HepG2 (cell line): ENCODE measurements at regions not wholly inside any gene's neighbourhood (a gene's known extent, or its start where the extent isn't known, plus 50 kb on each side); places are given as distances from the start of the nearest gene placed in this dataset.

Experiments used
- ATAC-seq: fragments of 200-7000 bp; cut with Tn5 transposase; 3 replicates; pipeline ENCODE4 v1.9.1; 2020; ENCODE audit warnings: mild to moderate bottlenecking, moderate library complexity
- BruUV-seq: library from RNA; stranded (reverse); fragments of 400-500 nt; replicated peaks from 2 replicates; lab custom pipeline; 2021; lab: Mats Ljungman, UMichigan
- CTCF ChIA-PET: fragments of 300-600 bp; formaldehyde crosslinking; extraction: SDS; loops from one replicate; lab custom pipeline; 2021; ENCODE audit warnings: low total read pairs, inconsistent platforms, low intra/inter-chr PET ratio; lab: Yijun Ruan, JAX
- POLR2A ChIA-PET: fragments of 350-600 bp; sonication (Branson Sonifier 250); formaldehyde crosslinking; loops from one replicate; lab custom pipeline; 2020; ENCODE audit warnings: antibody characterized with exemption, inconsistent platforms; lab: Yijun Ruan, JAX
- DNase-seq: peaks from one replicate; pipeline ENCODE4 v3.0.0-alpha.2; 2015; ENCODE audit warnings: low spot score
- FAIRE-seq: peaks from 3 replicates; lab custom pipeline; 2011; peaks lifted over from hg19 to GRCh38; lab: Jason Lieb, UNC
- H2AFZ ChIP-seq: one replicate; pipeline ENCODE4 v1.6.1; 2011; ENCODE audit warnings: low read length, inconsistent platforms
- H3K27ac ChIP-seq: fragments of 300-600 bp; 3 replicates; pipeline ENCODE4 v1.8.0; 2011; ENCODE audit warnings: mixed run types, mild to moderate bottlenecking, mixed read lengths, low read length, inconsistent platforms; ENCODE audit not compliant: insufficient read depth; ENCODE audit errors: extremely low read length
- H3K27me3 ChIP-seq, 2 experiments: fragments of 200-600 bp in 1 of 2; 2 replicates in 1 of 2; 3 replicates in 1 of 2; pipeline versions ENCODE4 v1.6.0 to v1.8.0; 2011; ENCODE audit warnings: low read length in 2 of 2, mild to moderate bottlenecking in 2 of 2, moderate library complexity in 2 of 2, inconsistent platforms in 1 of 2; ENCODE audit not compliant: insufficient read depth in 2 of 2, control insufficient read depth in 1 of 2
- H3K36me3 ChIP-seq, 2 experiments: fragments of 200-600 bp in 1 of 2; replicated peaks in 1 of 2; 2 replicates in 1 of 2; 3 replicates in 1 of 2; pipeline versions ENCODE4 v1.5.1 to v1.8.0; 2011; ENCODE audit warnings: low read length in 2 of 2, inconsistent platforms in 1 of 2; ENCODE audit not compliant: insufficient read depth in 2 of 2, control insufficient read depth in 1 of 2
- H3K4me1 ChIP-seq: 2 replicates; pipeline ENCODE4 v1.5.1; 2012; ENCODE audit warnings: low read length, inconsistent platforms; ENCODE audit not compliant: insufficient read depth
- H3K4me2 ChIP-seq: 2 replicates; pipeline ENCODE4 v1.6.0; 2011; ENCODE audit warnings: low read depth, low read length, inconsistent platforms
- H3K4me3 ChIP-seq, 3 experiments: fragments of 200-600 bp in 1 of 3; sonication (generic), shearing (Covaris generic) in 1 of 3; replicated peaks in 1 of 3; 2 replicates each; pipeline ENCODE4 v1.5.1; 2011 to 2016; ENCODE audit warnings: low read length in 3 of 3, inconsistent platforms in 2 of 3, low read depth in 2 of 3, mild to moderate bottlenecking in 2 of 3, control low read depth in 1 of 3, mixed read lengths in 1 of 3; ENCODE audit not compliant: insufficient read depth in 1 of 3
- H3K79me2 ChIP-seq: one replicate; pipeline ENCODE4 v1.6.1; 2011; ENCODE audit warnings: low read length, inconsistent platforms; ENCODE audit not compliant: insufficient read depth
- H3K9ac ChIP-seq: 2 replicates; pipeline ENCODE4 v1.6.0; 2011; ENCODE audit warnings: mild to moderate bottlenecking, low read depth, low read length, inconsistent platforms; ENCODE audit not compliant: insufficient read depth
- H3K9me3 ChIP-seq: 2 replicates; pipeline ENCODE4 v1.5.1; 2012; ENCODE audit warnings: mild to moderate bottlenecking, low read length
- H4K20me1 ChIP-seq: 2 replicates; pipeline ENCODE4 v1.6.0; 2011; ENCODE audit warnings: inconsistent platforms, mild to moderate bottlenecking, low read length, moderate library complexity; ENCODE audit not compliant: insufficient read depth
- DNMT1 ChIP-seq: sonication (generic); formaldehyde crosslinking; IDR thresholded peaks from 2 replicates; pipeline ENCODE4 v1.5.1; 2020; ENCODE audit warnings: mild to moderate bottlenecking, missing genetic modification reagents
- GATAD2A ChIP-seq: IDR thresholded peaks from 2 replicates; pipeline ENCODE4 v1.6.1; 2016
- IRX3 ChIP-seq: sonication (generic); formaldehyde crosslinking; IDR thresholded peaks from 2 replicates; pipeline ENCODE4 v1.8.1; 2023; ENCODE audit warnings: mild to moderate bottlenecking, low read depth, missing genetic modification reagents, borderline replicate concordance
- MATR3 ChIP-seq: sonication (generic); formaldehyde crosslinking; IDR thresholded peaks from 2 replicates; pipeline ENCODE4 v1.4.0; 2020; ENCODE audit warnings: missing genetic modification reagents
- MBD4 ChIP-seq: IDR thresholded peaks from 2 replicates; pipeline ENCODE4 v1.6.1; 2012; ENCODE audit warnings: low read length, inconsistent platforms, borderline replicate concordance
- MED8 ChIP-seq: sonication (generic); formaldehyde crosslinking; IDR thresholded peaks from 2 replicates; pipeline ENCODE4 v1.8.1; 2023; ENCODE audit warnings: mild to moderate bottlenecking, missing genetic modification reagents; ENCODE audit not compliant: insufficient replicate concordance
- MLLT10 ChIP-seq: sonication (generic); formaldehyde crosslinking; IDR thresholded peaks from 2 replicates; pipeline ENCODE4 v1.4.0; 2020; ENCODE audit warnings: missing genetic modification reagents
- NFE2L1 ChIP-seq: sonication (generic); formaldehyde crosslinking; IDR thresholded peaks from 2 replicates; pipeline ENCODE4 v1.4.0; 2020; ENCODE audit warnings: missing genetic modification reagents, mild to moderate bottlenecking, borderline replicate concordance
- RNF2 ChIP-seq: fragments of 450-650 bp; conservative IDR thresholded peaks from 2 replicates; pipeline ENCODE4 v1.6.1; 2016; ENCODE audit warnings: low read depth
- TCF7 ChIP-seq: sonication (generic); IDR thresholded peaks from 2 replicates; pipeline ENCODE4 v1.6.1; 2016; ENCODE audit warnings: antibody characterized with exemption, low read depth
- ZFX ChIP-seq: sonication (generic); formaldehyde crosslinking; IDR thresholded peaks from 2 replicates; pipeline ENCODE4 v1.4.0; 2020; ENCODE audit warnings: mild to moderate bottlenecking, low read depth, missing genetic modification reagents, moderate library complexity
- ZNF232 ChIP-seq: sonication (generic); formaldehyde crosslinking; IDR thresholded peaks from 2 replicates; pipeline ENCODE4 v1.4.0; 2020; ENCODE audit warnings: missing genetic modification reagents, borderline replicate concordance
- ZNF251 ChIP-seq: sonication (generic); formaldehyde crosslinking; IDR thresholded peaks from 2 replicates; pipeline ENCODE4 v1.9.0; 2021; ENCODE audit warnings: mild to moderate bottlenecking, missing genetic modification reagents
- ZNF773 ChIP-seq: sonication (generic); formaldehyde crosslinking; IDR thresholded peaks from 2 replicates; pipeline ENCODE4 v1.4.0; 2020; ENCODE audit warnings: missing genetic modification reagents, borderline replicate concordance
- ZNF775 ChIP-seq: sonication (generic); formaldehyde crosslinking; IDR thresholded peaks from 2 replicates; pipeline ENCODE4 v1.4.0; 2020; ENCODE audit warnings: missing genetic modification reagents, mild to moderate bottlenecking, moderate library complexity, borderline replicate concordance
- in situ Hi-C: cut with HindIII; loops from 2 replicates; pipeline ENCODE4 v1.10.0; 2017; ENCODE audit warnings: low pct_unique_long_range_greater_than_20kb; ENCODE audit not compliant: extremely low pct_ligation_motif_present
- intact Hi-C: fragments of 100-400 bp; cut with micrococcal nuclease; formaldehyde crosslinking; loops from one replicate; pipeline ENCODE4 v1.10.0; 2022; ENCODE audit not compliant: unreplicated experiment
- TF ChIP-seq, protein P1 (sequence below): fragments of 450-650 bp; IDR thresholded peaks from 2 replicates; pipeline ENCODE4 v1.6.1; 2016
- TF ChIP-seq, protein P2 (sequence below): sonication (generic); formaldehyde crosslinking; IDR thresholded peaks from 2 replicates; pipeline ENCODE4 v1.4.0; 2020; ENCODE audit warnings: missing genetic modification reagents
- TF ChIP-seq, protein P3 (sequence below): sonication (generic); formaldehyde crosslinking; IDR thresholded peaks from 2 replicates; pipeline ENCODE4 v1.4.0; 2020; ENCODE audit warnings: mild to moderate bottlenecking, missing genetic modification reagents
- TF ChIP-seq, protein P4 (sequence below): IDR thresholded peaks from 2 replicates; pipeline ENCODE4 v1.6.1; 2016; ENCODE audit warnings: mild to moderate bottlenecking, missing biosample characterization, missing genetic modification reagents

GRCh38 chr14:55867311-55867710 lies 250.9 kb upstream of the PELI2 start:
- H3K4me1 ChIP-seq = no peaks in the 10 kb centered on the region
- H3K9me3 ChIP-seq = peaks cover 9% of the 10 kb centered on the region
- in situ Hi-C loops = no loop called here
- intact Hi-C loops = loop anchor here (10.0 kb wide), 1 partner anchor 607 kb away; no protein-coding TSS in a partner anchor
- no peak overlapping the region for H2AFZ ChIP-seq
- DNase-seq (no peak), FAIRE-seq (no peak), ATAC-seq (no peak)
- H3K4me2 ChIP-seq = no peak overlapping the region
- no TSS peak for BruUV-seq
- POLR2A ChIA-PET = no interaction called here
- TF ChIP-seq ZFX (no peak), ZNF773 (no peak), MATR3 (CRISPR knock-in tag) (no peak), ZNF775 (CRISPR knock-in tag) (no peak), ZNF251 (CRISPR knock-in tag) (no peak), ZNF232 (CRISPR knock-in tag) (no peak), MBD4 (no peak), MLLT10 (CRISPR knock-in tag) (no peak), MED8 (CRISPR knock-in tag) (no peak), TCF7 (no peak), GATAD2A (CRISPR knock-in tag) (no peak), IRX3 (CRISPR knock-in tag) (no peak), NFE2L1 (CRISPR knock-in tag) (no peak), DNMT1 (CRISPR knock-in tag) (no peak), RNF2 (no peak)
- TF ChIP-seq, protein P1, sequence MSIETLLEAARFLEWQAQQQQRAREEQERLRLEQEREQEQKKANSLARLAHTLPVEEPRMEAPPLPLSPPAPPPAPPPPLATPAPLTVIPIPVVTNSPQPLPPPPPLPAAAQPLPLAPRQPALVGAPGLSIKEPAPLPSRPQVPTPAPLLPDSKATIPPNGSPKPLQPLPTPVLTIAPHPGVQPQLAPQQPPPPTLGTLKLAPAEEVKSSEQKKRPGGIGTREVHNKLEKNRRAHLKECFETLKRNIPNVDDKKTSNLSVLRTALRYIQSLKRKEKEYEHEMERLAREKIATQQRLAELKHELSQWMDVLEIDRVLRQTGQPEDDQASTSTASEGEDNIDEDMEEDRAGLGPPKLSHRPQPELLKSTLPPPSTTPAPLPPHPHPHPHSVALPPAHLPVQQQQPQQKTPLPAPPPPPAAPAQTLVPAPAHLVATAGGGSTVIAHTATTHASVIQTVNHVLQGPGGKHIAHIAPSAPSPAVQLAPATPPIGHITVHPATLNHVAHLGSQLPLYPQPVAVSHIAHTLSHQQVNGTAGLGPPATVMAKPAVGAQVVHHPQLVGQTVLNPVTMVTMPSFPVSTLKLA = no peak
- TF ChIP-seq, protein P2, sequence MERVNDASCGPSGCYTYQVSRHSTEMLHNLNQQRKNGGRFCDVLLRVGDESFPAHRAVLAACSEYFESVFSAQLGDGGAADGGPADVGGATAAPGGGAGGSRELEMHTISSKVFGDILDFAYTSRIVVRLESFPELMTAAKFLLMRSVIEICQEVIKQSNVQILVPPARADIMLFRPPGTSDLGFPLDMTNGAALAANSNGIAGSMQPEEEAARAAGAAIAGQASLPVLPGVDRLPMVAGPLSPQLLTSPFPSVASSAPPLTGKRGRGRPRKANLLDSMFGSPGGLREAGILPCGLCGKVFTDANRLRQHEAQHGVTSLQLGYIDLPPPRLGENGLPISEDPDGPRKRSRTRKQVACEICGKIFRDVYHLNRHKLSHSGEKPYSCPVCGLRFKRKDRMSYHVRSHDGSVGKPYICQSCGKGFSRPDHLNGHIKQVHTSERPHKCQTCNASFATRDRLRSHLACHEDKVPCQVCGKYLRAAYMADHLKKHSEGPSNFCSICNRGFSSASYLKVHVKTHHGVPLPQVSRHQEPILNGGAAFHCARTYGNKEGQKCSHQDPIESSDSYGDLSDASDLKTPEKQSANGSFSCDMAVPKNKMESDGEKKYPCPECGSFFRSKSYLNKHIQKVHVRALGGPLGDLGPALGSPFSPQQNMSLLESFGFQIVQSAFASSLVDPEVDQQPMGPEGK (CRISPR knock-in tag) = no peak
- TF ChIP-seq, protein P3, sequence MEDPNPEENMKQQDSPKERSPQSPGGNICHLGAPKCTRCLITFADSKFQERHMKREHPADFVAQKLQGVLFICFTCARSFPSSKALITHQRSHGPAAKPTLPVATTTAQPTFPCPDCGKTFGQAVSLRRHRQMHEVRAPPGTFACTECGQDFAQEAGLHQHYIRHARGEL (CRISPR knock-in tag) = no peak
- TF ChIP-seq, protein P4, sequence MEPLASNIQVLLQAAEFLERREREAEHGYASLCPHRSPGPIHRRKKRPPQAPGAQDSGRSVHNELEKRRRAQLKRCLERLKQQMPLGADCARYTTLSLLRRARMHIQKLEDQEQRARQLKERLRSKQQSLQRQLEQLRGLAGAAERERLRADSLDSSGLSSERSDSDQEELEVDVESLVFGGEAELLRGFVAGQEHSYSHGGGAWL (CRISPR knock-in tag) = no peak
- no peaks in the 10 kb centered on the region for H4K20me1 ChIP-seq
- no peak overlapping the region for H3K9ac ChIP-seq
- no peaks in the 10 kb centered on the region for H3K36me3 ChIP-seq
- no peak overlapping the region for H3K4me3 ChIP-seq
- CTCF ChIA-PET = no interaction called here
- no peaks in the 10 kb centered on the region for H3K27me3 ChIP-seq
- no peak overlapping the region for H3K27ac ChIP-seq
- H3K79me2 ChIP-seq = no peaks in the 10 kb centered on the region
